HCT116 (cell line): ENCODE measurements at regions not wholly inside any gene's neighbourhood (a gene's known extent, or its start where the extent isn't known, plus 50 kb on each side); places are given as distances from the start of the nearest gene placed in this dataset.

Experiments used
- ATAC-seq: fragments of 200-7000 bp; cut with Tn5 transposase; 2 replicates; pipeline ENCODE4 v1.9.1; 2020; ENCODE audit warnings: mild to moderate bottlenecking, moderate library complexity
- BruUV-seq: library from RNA; stranded (reverse); fragments of 400-500 nt; replicated peaks from 2 replicates; lab custom pipeline; 2021; lab: Mats Ljungman, UMichigan
- CTCF ChIA-PET: fragments of 300-600 bp; sonication (Branson Sonifier 250); formaldehyde crosslinking; loops from one replicate; lab custom pipeline; 2021; ENCODE audit warnings: antibody characterized with exemption; lab: Charles Lee
- POLR2A ChIA-PET: fragments of 300-600, 350-600 bp; sonication (Branson Sonifier 250); formaldehyde crosslinking; loops from one replicate; lab custom pipeline; 2021; ENCODE audit warnings: antibody characterized with exemption; lab: Charles Lee
- RAD21 ChIA-PET, 2 experiments: fragments of 300-600 bp; sonication (Branson Sonifier 250); formaldehyde crosslinking; loops; one replicate each; lab custom pipeline; 2023; ENCODE audit warnings: low total read pairs in 2 of 2; ENCODE audit not compliant: uncharacterized antibody in 2 of 2, unreplicated experiment in 2 of 2, low non-redundant PET in 1 of 2; lab: Charles Lee
- DNase-seq: peaks from one replicate; pipeline ENCODE4 v3.0.0-alpha.2; 2010; ENCODE audit warnings: low read depth, low spot score
- H2AFZ ChIP-seq: fragments of 200-600 bp; shearing (Covaris generic), sonication (generic); 2 replicates; pipeline ENCODE4 v1.6.1; 2017; ENCODE audit warnings: low read depth, mixed run types, mixed read lengths, antibody characterized with exemption, low read length; ENCODE audit not compliant: poor library complexity, severe bottlenecking
- H3K27ac ChIP-seq: 2 replicates; pipeline ENCODE4 v1.5.1; 2012; ENCODE audit warnings: low read depth, low read length
- H3K27me3 ChIP-seq: fragments of 200-600 bp; sonication (generic); 2 replicates; pipeline ENCODE4 v1.6.1; 2016; ENCODE audit warnings: mixed run types, low read length, mixed read lengths; ENCODE audit not compliant: insufficient read depth
- H3K36me3 ChIP-seq, 2 experiments: fragments of 200-500 bp in 1 of 2; fragments of 200-600 bp in 1 of 2; sonication (Bioruptor generic) in 1 of 2; sonication (generic) in 1 of 2; 2 replicates each; pipeline versions ENCODE4 v1.5.1 to v1.6.1; 2014 to 2016; ENCODE audit warnings: low read length in 2 of 2, inconsistent platforms in 1 of 2, mixed read lengths in 1 of 2, mixed run types in 1 of 2; ENCODE audit not compliant: insufficient read depth in 2 of 2, control insufficient read depth in 1 of 2
- H3K4me1 ChIP-seq, 2 experiments: fragments of 200-600 bp in 1 of 2; sonication (generic) in 1 of 2; 2 replicates each; pipeline versions ENCODE4 v1.5.1 to v1.6.1; 2012 to 2017; ENCODE audit warnings: low read length in 2 of 2, inconsistent platforms in 1 of 2, mild to moderate bottlenecking in 1 of 2, mixed read lengths in 1 of 2, mixed run types in 1 of 2, moderate library complexity in 1 of 2; ENCODE audit not compliant: insufficient read depth in 2 of 2, control insufficient read depth in 1 of 2
- H3K4me2 ChIP-seq: fragments of 200-600 bp; sonication (generic); 2 replicates; pipeline ENCODE4 v1.6.1; 2017; ENCODE audit warnings: mixed run types, low read length, mixed read lengths
- H3K4me3 ChIP-seq, 2 experiments: fragments of 200-600 bp in 1 of 2; sonication (generic) in 1 of 2; replicated peaks in 1 of 2; 2 replicates each; pipeline ENCODE4 v1.5.1; 2011 to 2016; ENCODE audit warnings: low read length in 2 of 2, control low read depth in 1 of 2, low read depth in 1 of 2, mild to moderate bottlenecking in 1 of 2, mixed read lengths in 1 of 2, mixed run types in 1 of 2
- H3K79me2 ChIP-seq: fragments of 200-600 bp; sonication (generic); 2 replicates; pipeline ENCODE4 v1.6.1; 2017; ENCODE audit warnings: mild to moderate bottlenecking, mixed run types, low read length, moderate library complexity, mixed read lengths; ENCODE audit not compliant: insufficient read depth
- H3K9ac ChIP-seq: fragments of 200-600 bp; sonication (generic); 2 replicates; pipeline ENCODE4 v1.6.1; 2016; ENCODE audit warnings: low read length, mixed read lengths
- H3K9me2 ChIP-seq: fragments of 200-600 bp; sonication (generic), shearing (Covaris generic); 2 replicates; pipeline ENCODE4 v1.6.1; 2017; ENCODE audit warnings: mixed run types, mild to moderate bottlenecking, moderate library complexity; ENCODE audit not compliant: insufficient read depth
- H3K9me3 ChIP-seq, 2 experiments: fragments of 200-500 bp in 1 of 2; fragments of 200-600 bp in 1 of 2; sonication (Bioruptor generic) in 1 of 2; sonication (generic) in 1 of 2; 2 replicates each; pipeline ENCODE4 v1.6.1; 2014 to 2017; ENCODE audit warnings: low read length in 2 of 2, mixed read lengths in 2 of 2, inconsistent platforms in 1 of 2, low read depth in 1 of 2, mild to moderate bottlenecking in 1 of 2, mixed run types in 1 of 2, moderate library complexity in 1 of 2; ENCODE audit not compliant: control insufficient read depth in 1 of 2, insufficient read depth in 1 of 2
- H4K20me1 ChIP-seq: fragments of 200-600 bp; sonication (generic), shearing (Covaris generic); 2 replicates; pipeline ENCODE4 v1.6.1; 2017; ENCODE audit warnings: mixed run types, mild to moderate bottlenecking, moderate library complexity; ENCODE audit not compliant: insufficient read depth
- CEBPB ChIP-seq: IDR thresholded peaks from 2 replicates; pipeline ENCODE4 v1.6.1; 2012; ENCODE audit warnings: low read depth
- CTCF ChIP-seq, 3 experiments: fragments of 200-600 bp in 1 of 3; sonication (generic) in 1 of 3; IDR thresholded peaks in 2 of 3; conservative IDR thresholded peaks in 1 of 3; 2 replicates each; pipeline ENCODE4 v1.5.1; 2012 to 2017; ENCODE audit warnings: low read depth in 2 of 3, low read length in 2 of 3, antibody characterized with exemption in 1 of 3, borderline replicate concordance in 1 of 3, control low read depth in 1 of 3, mild to moderate bottlenecking in 1 of 3, mixed read lengths in 1 of 3, mixed run types in 1 of 3, moderate library complexity in 1 of 3; ENCODE audit not compliant: insufficient read depth in 1 of 3
- ELF1 ChIP-seq: IDR thresholded peaks from 2 replicates; pipeline ENCODE4 v1.6.1; 2012; ENCODE audit warnings: low read depth, borderline replicate concordance
- EZH2 ChIP-seq: fragments of 200-600 bp; sonication (generic); IDR thresholded peaks from 2 replicates; pipeline ENCODE4 v1.6.1; 2017; ENCODE audit warnings: antibody characterized with exemption, mixed run types
- EZH2phosphoT487 ChIP-seq: fragments of 200-600 bp; IDR thresholded peaks from 2 replicates; pipeline ENCODE4 v1.6.1; 2018; ENCODE audit warnings: antibody characterized with exemption, borderline replicate concordance
- FOSL1 ChIP-seq: IDR thresholded peaks from 2 replicates; pipeline ENCODE4 v1.6.1; 2012; ENCODE audit warnings: low read depth
- JUND ChIP-seq: IDR thresholded peaks from 2 replicates; pipeline ENCODE4 v1.6.1; 2012
- POLR2AphosphoS5 ChIP-seq: IDR thresholded peaks from 2 replicates; pipeline ENCODE4 v1.6.1; 2011; ENCODE audit warnings: mild to moderate bottlenecking, low read depth, low read length, moderate library complexity
- RAD21 ChIP-seq: IDR thresholded peaks from 2 replicates; pipeline ENCODE4 v1.6.1; 2012; ENCODE audit warnings: low read depth, mild to moderate bottlenecking
- YY1 ChIP-seq: IDR thresholded peaks from 2 replicates; pipeline ENCODE4 v1.6.1; 2011; ENCODE audit warnings: low read length, low read depth, moderate library complexity, mild to moderate bottlenecking; ENCODE audit not compliant: insufficient replicate concordance; ENCODE audit errors: extremely low read depth
- ZNF274 ChIP-seq: fragments of 200-500 bp; sonication (Bioruptor generic); IDR thresholded peaks from 2 replicates; pipeline ENCODE4 v1.6.1; 2014; ENCODE audit warnings: mild to moderate bottlenecking, low read depth, low read length, inconsistent platforms
- intact Hi-C: fragments of 100-400 bp; cut with micrococcal nuclease; formaldehyde crosslinking; loops from 2 replicates; pipeline ENCODE4 v1.10.0; 2022
- TF ChIP-seq, protein P1 (sequence below): IDR thresholded peaks from 2 replicates; pipeline ENCODE4 v1.6.1; 2012
- TF ChIP-seq, protein P2 (sequence below): IDR thresholded peaks from 2 replicates; pipeline ENCODE4 v1.6.1; 2012; ENCODE audit warnings: low read depth
- TF ChIP-seq, protein P3 (sequence below): IDR thresholded peaks from 2 replicates; pipeline ENCODE4 v1.6.1; 2012

DNA sequence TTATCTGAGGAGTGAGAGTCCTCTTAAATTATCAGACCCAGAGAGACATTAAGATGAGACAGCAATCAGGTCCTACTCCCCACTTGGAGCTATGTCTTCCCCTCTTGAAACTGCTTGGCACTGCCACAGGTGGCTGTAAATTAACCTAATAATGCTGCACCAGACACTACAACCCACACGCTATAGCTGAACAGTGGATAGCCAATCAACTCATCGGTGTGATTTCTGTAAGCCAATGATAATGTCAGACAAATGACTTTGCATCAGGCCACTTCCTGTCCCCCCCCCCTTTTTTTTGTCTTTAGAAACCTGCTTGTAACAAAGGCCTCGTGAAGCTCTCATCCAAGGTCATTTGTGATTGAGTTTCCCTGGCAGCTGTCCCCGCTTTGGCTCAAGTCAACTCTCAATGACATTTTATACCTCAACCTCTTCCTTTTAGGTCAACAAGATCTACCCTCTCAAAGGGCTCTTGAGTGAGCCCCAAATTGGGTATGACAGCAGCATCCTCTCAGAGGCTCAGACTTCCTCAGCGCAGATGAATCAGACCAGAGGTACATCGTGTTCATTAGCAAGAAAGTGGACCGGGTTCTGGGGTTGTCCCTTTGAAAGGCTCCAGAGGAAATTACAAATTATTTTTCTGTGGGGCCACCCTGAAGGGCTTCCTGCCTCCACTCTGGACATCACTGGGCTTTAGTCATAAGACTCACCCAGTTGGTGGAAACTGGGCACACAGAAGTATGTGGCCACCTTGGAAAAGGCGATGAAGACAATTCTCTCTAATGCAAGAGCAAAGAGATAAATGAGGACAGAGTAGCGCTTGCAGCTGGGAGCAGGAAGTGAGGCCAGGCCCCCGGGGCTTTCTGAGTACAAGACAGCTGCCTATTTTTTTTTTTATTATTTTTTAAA is 73.6 kb downstream of the COPS8 start:
- no TSS peak for BruUV-seq
- no peaks in the 10 kb centered on the region for H3K4me1 ChIP-seq
- H3K4me2 ChIP-seq = no peak overlapping the region
- H3K27ac ChIP-seq = no peak overlapping the region
- no peaks in the 10 kb centered on the region for H3K9me2 ChIP-seq
- no peaks in the 10 kb centered on the region for H3K79me2 ChIP-seq
- ATAC-seq = no peak
- H3K27me3 ChIP-seq = no peaks in the 10 kb centered on the region
- TF ChIP-seq, protein P1, sequence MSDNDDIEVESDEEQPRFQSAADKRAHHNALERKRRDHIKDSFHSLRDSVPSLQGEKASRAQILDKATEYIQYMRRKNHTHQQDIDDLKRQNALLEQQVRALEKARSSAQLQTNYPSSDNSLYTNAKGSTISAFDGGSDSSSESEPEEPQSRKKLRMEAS = no peak
- TF ChIP-seq EZH2 (no peak), EZH2phosphoT487 (no peak), ZNF274 (no peak), JUND (no peak), YY1 (no peak), CTCF (IDR thresholded peaks at IDR 0.05 in 2 of 3, conservative IDR thresholded peaks at IDR 0.05 in 1 of 3; ENCODE audit: borderline replicate concordance in 1 of 3, insufficient read depth in 1 of 3, low read depth in 2 of 3, low read length in 2 of 3) (no peak), RAD21 (no peak), ELF1 (no peak), FOSL1 (no peak), POLR2AphosphoS5 (no peak), CEBPB (no peak)
- TF ChIP-seq, protein P2, sequence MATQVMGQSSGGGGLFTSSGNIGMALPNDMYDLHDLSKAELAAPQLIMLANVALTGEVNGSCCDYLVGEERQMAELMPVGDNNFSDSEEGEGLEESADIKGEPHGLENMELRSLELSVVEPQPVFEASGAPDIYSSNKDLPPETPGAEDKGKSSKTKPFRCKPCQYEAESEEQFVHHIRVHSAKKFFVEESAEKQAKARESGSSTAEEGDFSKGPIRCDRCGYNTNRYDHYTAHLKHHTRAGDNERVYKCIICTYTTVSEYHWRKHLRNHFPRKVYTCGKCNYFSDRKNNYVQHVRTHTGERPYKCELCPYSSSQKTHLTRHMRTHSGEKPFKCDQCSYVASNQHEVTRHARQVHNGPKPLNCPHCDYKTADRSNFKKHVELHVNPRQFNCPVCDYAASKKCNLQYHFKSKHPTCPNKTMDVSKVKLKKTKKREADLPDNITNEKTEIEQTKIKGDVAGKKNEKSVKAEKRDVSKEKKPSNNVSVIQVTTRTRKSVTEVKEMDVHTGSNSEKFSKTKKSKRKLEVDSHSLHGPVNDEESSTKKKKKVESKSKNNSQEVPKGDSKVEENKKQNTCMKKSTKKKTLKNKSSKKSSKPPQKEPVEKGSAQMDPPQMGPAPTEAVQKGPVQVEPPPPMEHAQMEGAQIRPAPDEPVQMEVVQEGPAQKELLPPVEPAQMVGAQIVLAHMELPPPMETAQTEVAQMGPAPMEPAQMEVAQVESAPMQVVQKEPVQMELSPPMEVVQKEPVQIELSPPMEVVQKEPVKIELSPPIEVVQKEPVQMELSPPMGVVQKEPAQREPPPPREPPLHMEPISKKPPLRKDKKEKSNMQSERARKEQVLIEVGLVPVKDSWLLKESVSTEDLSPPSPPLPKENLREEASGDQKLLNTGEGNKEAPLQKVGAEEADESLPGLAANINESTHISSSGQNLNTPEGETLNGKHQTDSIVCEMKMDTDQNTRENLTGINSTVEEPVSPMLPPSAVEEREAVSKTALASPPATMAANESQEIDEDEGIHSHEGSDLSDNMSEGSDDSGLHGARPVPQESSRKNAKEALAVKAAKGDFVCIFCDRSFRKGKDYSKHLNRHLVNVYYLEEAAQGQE = no peak
- TF ChIP-seq, protein P3, sequence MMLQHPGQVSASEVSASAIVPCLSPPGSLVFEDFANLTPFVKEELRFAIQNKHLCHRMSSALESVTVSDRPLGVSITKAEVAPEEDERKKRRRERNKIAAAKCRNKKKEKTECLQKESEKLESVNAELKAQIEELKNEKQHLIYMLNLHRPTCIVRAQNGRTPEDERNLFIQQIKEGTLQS = no peak
- ChIA-PET CTCF (interaction anchor here (1.4 kb wide), 1 partner anchor 262 kb away, joined by 3 read pairs; no protein-coding TSS in a partner anchor), POLR2A (no interaction called here), RAD21 (no interaction called here)
- DNase-seq = no peak
- no peaks in the 10 kb centered on the region for H3K36me3 ChIP-seq
- no peaks in the 10 kb centered on the region for H3K9me3 ChIP-seq
- intact Hi-C loops = no loop called here
- no peak overlapping the region for H3K9ac ChIP-seq
- H3K4me3 ChIP-seq = no peak overlapping the region
- no peaks in the 10 kb centered on the region for H4K20me1 ChIP-seq
- no peak overlapping the region for H2AFZ ChIP-seq
